Endothelial cell of umbilical vein (primary cell): ENCODE measurements at regions not wholly inside any gene's neighbourhood (a gene's known extent, or its start where the extent isn't known, plus 50 kb on each side); places are given as distances from the start of the nearest gene placed in this dataset.

Experiments
- BruUV-seq: library from RNA; stranded (reverse); fragments of 400-500 nt; replicated peaks from 2 replicates; lab custom pipeline; 2021; lab: Mats Ljungman, UMichigan
- CTCF ChIA-PET: fragments of 300-600, 350-600 bp; sonication (Branson Sonifier 250); formaldehyde crosslinking; loops from one replicate; lab custom pipeline; 2021; ENCODE audit warnings: antibody characterized with exemption, inconsistent platforms; lab: Charles Lee
- POLR2A ChIA-PET: fragments of 300-600, 350-600 bp; sonication (Branson Sonifier 250); formaldehyde crosslinking; loops from one replicate; lab custom pipeline; 2021; ENCODE audit warnings: antibody characterized with exemption, inconsistent platforms; lab: Charles Lee
- DNase-seq: peaks from one replicate; pipeline ENCODE4 v3.0.0-alpha.2; 2011; ENCODE audit warnings: low read depth, low spot score
- FAIRE-seq: peaks from 2 replicates; lab custom pipeline; 2011; peaks lifted over from hg19 to GRCh38; lab: Jason Lieb, UNC
- H2AFZ ChIP-seq: 2 replicates; pipeline ENCODE4 v1.6.0; 2012; ENCODE audit warnings: low read depth, low read length, control low read depth, inconsistent platforms
- H3K27ac ChIP-seq: 2 replicates; pipeline ENCODE4 v1.5.1; 2011; ENCODE audit warnings: low read depth, mild to moderate bottlenecking, control low read depth, low read length, moderate library complexity; ENCODE audit not compliant: insufficient read depth
- H3K27me3 ChIP-seq, 2 experiments: 2 replicates each; pipeline versions ENCODE4 v1.6.0 to v1.6.1; 2011; ENCODE audit warnings: low read length in 2 of 2, mixed read lengths in 1 of 2; ENCODE audit not compliant: control insufficient read depth in 2 of 2, insufficient read depth in 2 of 2
- H3K36me3 ChIP-seq, 2 experiments: 2 replicates in 1 of 2; 3 replicates in 1 of 2; pipeline ENCODE4 v1.5.1; 2011; ENCODE audit warnings: low read length in 2 of 2, mild to moderate bottlenecking in 1 of 2, moderate library complexity in 1 of 2; ENCODE audit not compliant: control insufficient read depth in 2 of 2, insufficient read depth in 2 of 2; ENCODE audit errors: extremely low read depth in 1 of 2
- H3K4me1 ChIP-seq: 3 replicates; pipeline ENCODE4 v1.5.1; 2011; ENCODE audit warnings: mild to moderate bottlenecking, low read length; ENCODE audit not compliant: control insufficient read depth, insufficient read depth; ENCODE audit errors: extremely low read depth
- H3K4me2 ChIP-seq: 2 replicates; pipeline ENCODE4 v1.6.1; 2011; ENCODE audit warnings: low read length, control low read depth, mixed read lengths; ENCODE audit not compliant: insufficient read depth
- H3K4me3 ChIP-seq, 3 experiments: fragments of 200-600 bp in 1 of 3; sonication (generic), shearing (Covaris generic) in 1 of 3; replicated peaks in 1 of 3; 2 replicates each; pipeline ENCODE4 v1.5.1; 2011 to 2016; ENCODE audit warnings: control low read depth in 3 of 3, low read length in 3 of 3, mild to moderate bottlenecking in 2 of 3, inconsistent platforms in 1 of 3, low read depth in 1 of 3, moderate library complexity in 1 of 3; ENCODE audit not compliant: insufficient read depth in 1 of 3
- H3K79me2 ChIP-seq: 2 replicates; pipeline ENCODE4 v1.6.0; 2012; ENCODE audit warnings: low read length, inconsistent platforms; ENCODE audit not compliant: control insufficient read depth, insufficient read depth
- H3K9ac ChIP-seq: replicated peaks from 2 replicates; pipeline ENCODE3; 2011; ENCODE audit warnings: low read length, control low read depth; ENCODE audit not compliant: insufficient read depth; ENCODE audit errors: extremely low read depth
- H3K9me1 ChIP-seq: replicated peaks from 3 replicates; pipeline ENCODE4 v1.6.0; 2011; ENCODE audit warnings: mild to moderate bottlenecking, low read length; ENCODE audit not compliant: control insufficient read depth, insufficient read depth; ENCODE audit errors: extremely low read depth
- H3K9me3 ChIP-seq: replicated peaks from 2 replicates; pipeline ENCODE4 v1.5.1; 2012; ENCODE audit warnings: low read length, inconsistent platforms; ENCODE audit not compliant: control insufficient read depth, insufficient read depth
- H4K20me1 ChIP-seq: replicated peaks from 2 replicates; pipeline ENCODE3; 2011; ENCODE audit warnings: mild to moderate bottlenecking, low read length; ENCODE audit not compliant: control insufficient read depth, insufficient read depth; ENCODE audit errors: extremely low read depth
- CTCF ChIP-seq, 2 donors: IDR thresholded peaks; 1 replicate in 1 of 2; 2 replicates in 1 of 2; pipeline ENCODE4 v1.5.1; 2011; ENCODE audit warnings: low read length in 2 of 2, mild to moderate bottlenecking in 2 of 2, moderate library complexity in 2 of 2, control low read depth in 1 of 2, inconsistent platforms in 1 of 2, low read depth in 1 of 2; ENCODE audit not compliant: insufficient read depth in 1 of 2; ENCODE audit errors: extremely low read depth in 1 of 2
- EZH2 ChIP-seq: IDR thresholded peaks from 2 replicates; pipeline ENCODE4 v1.6.1; 2012; ENCODE audit warnings: borderline replicate concordance, low read depth, mild to moderate bottlenecking, moderate library complexity, low read length, inconsistent platforms; ENCODE audit not compliant: severe bottlenecking
- FOS ChIP-seq: IDR thresholded peaks from 2 replicates; pipeline ENCODE4 v1.6.1; 2011; ENCODE audit warnings: mild to moderate bottlenecking, low read length, moderate library complexity, borderline replicate concordance; ENCODE audit not compliant: insufficient read depth
- GATA2 ChIP-seq: IDR thresholded peaks from 2 replicates; pipeline ENCODE4 v1.7.0; 2011; ENCODE audit warnings: low read depth, mild to moderate bottlenecking, moderate library complexity, mixed read lengths, low read length; ENCODE audit not compliant: insufficient read length, insufficient read depth
- JUN ChIP-seq: IDR thresholded peaks from 2 replicates; pipeline ENCODE4 v1.6.1; 2011; ENCODE audit warnings: borderline replicate concordance, low read depth; ENCODE audit not compliant: insufficient read length, insufficient read depth
- MYC ChIP-seq: IDR thresholded peaks from one replicate; pipeline ENCODE4 v1.6.1; 2011; ENCODE audit warnings: mild to moderate bottlenecking, low read depth, low read length
- POLR2A ChIP-seq: IDR thresholded peaks from 2 replicates; pipeline ENCODE4 v1.6.1; 2012; ENCODE audit warnings: low read depth, mild to moderate bottlenecking, control low read depth, low read length
- POLR2AphosphoS5 ChIP-seq: IDR thresholded peaks from 2 replicates; pipeline ENCODE4 v1.6.1; 2012; ENCODE audit warnings: low read depth, mild to moderate bottlenecking, control low read depth, low read length, moderate library complexity; ENCODE audit not compliant: insufficient read depth
- dilution Hi-C: fragments of 300-500 bp; cut with MboI; formaldehyde crosslinking; loops from one replicate; pipeline ENCODE4 v1.15.0; 2019; ENCODE audit warnings: low sequenced_read_pairs; ENCODE audit not compliant: extremely low pct_ligation_motif_present
- intact Hi-C: fragments of 100-400 bp; cut with micrococcal nuclease; formaldehyde crosslinking; loops from one replicate; pipeline ENCODE4 v1.10.0; 2022
- TF ChIP-seq, protein P1 (sequence below): IDR thresholded peaks from 2 replicates; pipeline ENCODE4 v1.6.1; 2011; ENCODE audit not compliant: insufficient read depth, insufficient read length

DNA sequence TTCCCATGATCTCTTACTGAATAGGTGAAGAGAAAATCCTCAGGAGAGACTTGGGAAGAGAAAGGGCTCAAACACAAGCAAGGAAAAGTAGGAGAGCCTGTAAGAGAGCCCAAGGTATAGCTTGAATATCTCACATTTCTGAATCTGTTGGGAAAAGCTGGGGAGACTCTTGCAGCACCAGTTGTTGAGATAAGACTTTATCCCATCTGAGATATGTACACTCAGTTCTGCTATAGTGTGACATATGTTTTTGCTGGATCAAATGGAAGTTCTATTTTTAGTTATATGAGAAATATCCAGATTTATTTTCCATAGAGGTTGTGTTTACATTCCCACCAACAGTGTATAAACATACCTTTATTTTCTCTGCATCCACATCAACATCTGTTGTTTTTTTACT lies 246.1 kb downstream of the NDFIP2 start:
- H4K20me1 ChIP-seq, result no peaks in the 10 kb centered on the region
- H3K4me1 ChIP-seq, result peaks cover 3% of the 10 kb centered on the region
- intact Hi-C loops, result no loop called here
- ChIA-PET CTCF (interaction anchor here (1.4 kb wide), 1 partner anchor 10 kb away, joined by 3 read pairs; no protein-coding TSS in a partner anchor), POLR2A (no interaction called here)
- H3K27me3 ChIP-seq, result no peaks in the 10 kb centered on the region
- H3K9me1 ChIP-seq, result no peaks in the 10 kb centered on the region
- no peak overlapping the region for H3K4me2 ChIP-seq
- DNase-seq, result no peak
- no peak for FAIRE-seq
- no peak overlapping the region for H3K27ac ChIP-seq
- H3K79me2 ChIP-seq, result no peaks in the 10 kb centered on the region
- no peak overlapping the region for H2AFZ ChIP-seq
- no TSS peak for BruUV-seq
- H3K9me3 ChIP-seq, result no peaks in the 10 kb centered on the region
- no peak overlapping the region for H3K9ac ChIP-seq
- TF ChIP-seq MYC, result no peak
- no peak for TF ChIP-seq POLR2A
- TF ChIP-seq FOS, result no peak
- no peak for TF ChIP-seq CTCF (IDR thresholded peaks at IDR 0.05; ENCODE audit: extremely low read depth in 1 of 2, insufficient read depth in 1 of 2, low read depth in 1 of 2, low read length in 2 of 2)
- TF ChIP-seq, protein P1, sequence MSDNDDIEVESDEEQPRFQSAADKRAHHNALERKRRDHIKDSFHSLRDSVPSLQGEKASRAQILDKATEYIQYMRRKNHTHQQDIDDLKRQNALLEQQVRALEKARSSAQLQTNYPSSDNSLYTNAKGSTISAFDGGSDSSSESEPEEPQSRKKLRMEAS, result no peak
- no peak for TF ChIP-seq POLR2AphosphoS5
- TF ChIP-seq EZH2, result no peak
- TF ChIP-seq JUN, result no peak
- TF ChIP-seq GATA2, result no peak
- no peak overlapping the region for H3K4me3 ChIP-seq
- dilution Hi-C loops, result no loop called here
- no peaks in the 10 kb centered on the region for H3K36me3 ChIP-seq
